H9 (cell line): ENCODE measurements at regions not wholly inside any gene's neighbourhood (a gene's known extent, or its start where the extent isn't known, plus 50 kb on each side); places are given as distances from the start of the nearest gene placed in this dataset.
A peak's percentile ranks its signal among the peaks of the same experiment; 100 is the strongest.

ENCODE experiments used
- DNase-seq: peaks from one replicate; pipeline ENCODE4 v3.0.0-alpha.2; 2017
- H2AFZ ChIP-seq: one replicate; pipeline ENCODE4 v1.6.1; 2013; ENCODE audit warnings: mild to moderate bottlenecking, low read length, control low read depth, moderate library complexity
- H2AK5ac ChIP-seq: 2 replicates; pipeline ENCODE4 v1.6.1; 2013; ENCODE audit warnings: low read length, control low read depth, mixed read lengths; ENCODE audit not compliant: insufficient read length
- H2BK120ac ChIP-seq: one replicate; pipeline ENCODE4 v1.6.1; 2013; ENCODE audit warnings: low read depth, mild to moderate bottlenecking, low read length, control low read depth, inconsistent platforms; ENCODE audit not compliant: poor library complexity, severe bottlenecking
- H2BK12ac ChIP-seq: 2 replicates; pipeline ENCODE4 v1.6.1; 2013; ENCODE audit warnings: low read length, control low read depth, mixed read lengths, low read depth; ENCODE audit not compliant: insufficient read length
- H2BK15ac ChIP-seq: 2 replicates; pipeline ENCODE4 v1.6.1; 2013; ENCODE audit warnings: low read depth, low read length, control low read depth
- H2BK20ac ChIP-seq: one replicate; pipeline ENCODE4 v1.6.1; 2013; ENCODE audit warnings: low read depth, mild to moderate bottlenecking, low read length, control low read depth, inconsistent platforms; ENCODE audit not compliant: poor library complexity, severe bottlenecking
- H2BK5ac ChIP-seq: 2 replicates; pipeline ENCODE4 v1.6.1; 2013; ENCODE audit warnings: low read length, control low read depth, mixed read lengths; ENCODE audit not compliant: insufficient read length
- H3K14ac ChIP-seq: 2 replicates; pipeline ENCODE4 v1.6.1; 2013; ENCODE audit warnings: low read length, control low read depth; ENCODE audit not compliant: insufficient read depth
- H3K18ac ChIP-seq: 2 replicates; pipeline ENCODE4 v1.6.1; 2013; ENCODE audit warnings: low read depth, mild to moderate bottlenecking, mixed read lengths, low read length, control low read depth; ENCODE audit not compliant: insufficient read length
- H3K23ac ChIP-seq: 2 replicates; pipeline ENCODE4 v1.6.1; 2013; ENCODE audit warnings: low read length, control low read depth, mixed read lengths, low read depth; ENCODE audit not compliant: insufficient read length
- H3K23me2 ChIP-seq: 2 replicates; pipeline ENCODE4 v1.6.1; 2013; ENCODE audit warnings: low read depth, mild to moderate bottlenecking, mixed read lengths, low read length, control low read depth; ENCODE audit not compliant: insufficient read length, poor library complexity, severe bottlenecking
- H3K27ac ChIP-seq: 2 replicates; pipeline ENCODE4 v1.5.1; 2013; ENCODE audit warnings: low read length, control low read depth, mixed read lengths, low read depth; ENCODE audit not compliant: insufficient read length
- H3K27me3 ChIP-seq: 2 replicates; pipeline ENCODE4 v1.6.1; 2013; ENCODE audit warnings: low read length, control low read depth, inconsistent platforms; ENCODE audit not compliant: insufficient read depth
- H3K4ac ChIP-seq: 2 replicates; pipeline ENCODE4 v1.6.1; 2013; ENCODE audit warnings: low read depth, mild to moderate bottlenecking, control low read depth, inconsistent platforms, low read length, moderate library complexity
- H3K4me1 ChIP-seq: 2 replicates; pipeline ENCODE4 v1.6.1; 2013; ENCODE audit warnings: low read length, control low read depth, inconsistent platforms; ENCODE audit not compliant: insufficient read depth
- H3K4me2 ChIP-seq: 2 replicates; pipeline ENCODE4 v1.6.1; 2013; ENCODE audit warnings: low read length, control low read depth, mixed read lengths; ENCODE audit not compliant: insufficient read length, insufficient read depth
- H3K56ac ChIP-seq: 2 replicates; pipeline ENCODE4 v1.6.1; 2013; ENCODE audit warnings: low read depth, mild to moderate bottlenecking, mixed read lengths, low read length, control low read depth; ENCODE audit not compliant: insufficient read length
- H3K79me1 ChIP-seq: 2 replicates; pipeline ENCODE4 v1.6.1; 2013; ENCODE audit warnings: low read depth, mild to moderate bottlenecking, moderate library complexity, low read length, control low read depth, inconsistent platforms; ENCODE audit not compliant: insufficient read depth, poor library complexity, severe bottlenecking
- H3K79me2 ChIP-seq: 2 replicates; pipeline ENCODE4 v1.6.1; 2013; ENCODE audit warnings: low read length, control low read depth, inconsistent platforms; ENCODE audit not compliant: insufficient read depth
- H3K9ac ChIP-seq: 2 replicates; pipeline ENCODE4 v1.6.1; 2013; ENCODE audit warnings: low read length, control low read depth, mixed read lengths; ENCODE audit not compliant: insufficient read length; ENCODE audit errors: extremely low read depth
- H3K9me3 ChIP-seq: one replicate; pipeline ENCODE4 v1.6.1; 2013; ENCODE audit warnings: low read depth, low read length, inconsistent platforms; ENCODE audit not compliant: control insufficient read depth
- H3T11ph ChIP-seq: one replicate; pipeline ENCODE4 v1.6.1; 2013; ENCODE audit warnings: mild to moderate bottlenecking, low read length, control low read depth, inconsistent platforms
- H4K20me1 ChIP-seq: one replicate; pipeline ENCODE4 v1.6.1; 2013; ENCODE audit not compliant: control insufficient read depth, insufficient read length, insufficient read depth
- H4K5ac ChIP-seq: 2 replicates; pipeline ENCODE4 v1.6.1; 2013; ENCODE audit warnings: low read depth, mild to moderate bottlenecking, mixed read lengths, low read length, control low read depth; ENCODE audit not compliant: insufficient read length
- H4K8ac ChIP-seq: replicated peaks from 2 replicates; pipeline ENCODE4 v1.6.1; 2013; ENCODE audit warnings: low read length, control low read depth, mixed read lengths, low read depth; ENCODE audit not compliant: insufficient read length
- H4K91ac ChIP-seq: 2 replicates; pipeline ENCODE4 v1.6.1; 2013; ENCODE audit warnings: low read depth, mild to moderate bottlenecking, moderate library complexity, mixed read lengths, low read length, control low read depth; ENCODE audit not compliant: insufficient read length
- H3K27ac Mint-ChIP-seq, 3 experiments: 2 replicates in 2 of 3; 3 replicates in 1 of 3; pipeline ENCODE4 v1.8.0; 2020 to 2021; ENCODE audit warnings: mixed read lengths in 3 of 3, mild to moderate bottlenecking in 1 of 3, moderate library complexity in 1 of 3
- H3K27me3 Mint-ChIP-seq: 2 replicates; pipeline ENCODE4 v1.8.0; 2021; ENCODE audit warnings: low read depth, mild to moderate bottlenecking, moderate library complexity, mixed read lengths
- H3K36me3 Mint-ChIP-seq, 3 experiments: 2 replicates in 2 of 3; 3 replicates in 1 of 3; pipeline ENCODE4 v1.8.0; 2020 to 2021; ENCODE audit warnings: low read depth in 3 of 3, mixed read lengths in 3 of 3; ENCODE audit not compliant: insufficient read depth in 1 of 3
- H3K4me1 Mint-ChIP-seq, 2 experiments: 2 replicates each; pipeline ENCODE4 v1.8.0; 2020; ENCODE audit warnings: mixed read lengths in 2 of 2
- H3K4me3 Mint-ChIP-seq, 2 experiments: 2 replicates in 1 of 2; 3 replicates in 1 of 2; pipeline ENCODE4 v1.8.0; 2020 to 2021; ENCODE audit warnings: mild to moderate bottlenecking in 2 of 2, mixed read lengths in 2 of 2, moderate library complexity in 1 of 2
- H3K9me3 Mint-ChIP-seq, 2 experiments: 2 replicates in 1 of 2; 3 replicates in 1 of 2; pipeline ENCODE4 v1.8.0; 2020; ENCODE audit warnings: mild to moderate bottlenecking in 2 of 2, mixed read lengths in 2 of 2, moderate library complexity in 1 of 2
- CTCF ChIP-seq: fragments of 200-600 bp; sonication (generic); conservative IDR thresholded peaks from 3 replicates; pipeline ENCODE4 v1.8.0; 2021; ENCODE audit warnings: antibody characterized with exemption, mild to moderate bottlenecking
- WGBS: extraction: QIAGEN DNeasy Blood & Tissue Kit; methylation state at CpG from one replicate; pipeline ENCODE4 v1.1.7; 2013; ENCODE audit warnings: missing lambda C conversion rate, low lambda C conversion rate, mixed read lengths; ENCODE audit not compliant: insufficient read length; ENCODE audit errors: extremely low coverage; 5-methylcytosine and 5-hydroxymethylcytosine counted together

- Histone ChIP-seq H2AK5ac (no peak overlapping the region), H4K8ac (no peak overlapping the region), H4K5ac (no peak overlapping the region), H2BK120ac (no peak overlapping the region), H3K27ac (no peak overlapping the region), H3K79me1 (no peaks in the 10 kb centered on the region), H4K20me1 (no peaks in the 10 kb centered on the region), H3K4me2 (no peak overlapping the region), H3K14ac (no peak overlapping the region; the same call in 1 of the 2 replicates), H2BK5ac (no peak overlapping the region), H3K79me2 (no peaks in the 10 kb centered on the region), H3K4ac (no peak overlapping the region), H3T11ph (no peak overlapping the region), H3K9ac (no peak overlapping the region), H3K27me3 (no peaks in the 10 kb centered on the region), H2AFZ (no peak overlapping the region), H2BK15ac (no peak overlapping the region), H3K4me1 (no peaks in the 10 kb centered on the region), H3K23me2 (no peaks in the 10 kb centered on the region), H3K56ac (no peak overlapping the region), H2BK20ac (no peak overlapping the region), H3K18ac (no peak overlapping the region), H3K23ac (no peak overlapping the region), H3K9me3 (no peaks in the 10 kb centered on the region), H2BK12ac (no peak overlapping the region), H4K91ac (no peak overlapping the region)
- no peaks in the 10 kb centered on the region for H3K9me3 Mint-ChIP-seq
- no CpG with 5 or more reads among the region's 9 CpGs for WGBS
- no peaks in the 10 kb centered on the region for H3K36me3 Mint-ChIP-seq
- DNase-seq, result no peak
- H3K27ac Mint-ChIP-seq, result peak overlapping the region in 2 of 3 experiments; percentile 12 to 49; a peak in 2 of 7 replicates
- H3K4me3 Mint-ChIP-seq, result no peak overlapping the region
- no peak for TF ChIP-seq CTCF
- no peaks in the 10 kb centered on the region; the same call in 1 of the 2 replicates for H3K27me3 Mint-ChIP-seq
- H3K4me1 Mint-ChIP-seq, result peaks cover 7 to 17% of the 10 kb centered on the region in 2 experiments
Measured at GRCh38 chr4:26192899-26193869, 127.6 kb upstream of the RBPJ start.
